ENCODE measurements at regions not wholly inside any gene's neighbourhood (a gene's known extent, or its start where the extent isn't known, plus 50 kb on each side); places are given as distances from the start of the nearest gene placed in this dataset.

DNA sequence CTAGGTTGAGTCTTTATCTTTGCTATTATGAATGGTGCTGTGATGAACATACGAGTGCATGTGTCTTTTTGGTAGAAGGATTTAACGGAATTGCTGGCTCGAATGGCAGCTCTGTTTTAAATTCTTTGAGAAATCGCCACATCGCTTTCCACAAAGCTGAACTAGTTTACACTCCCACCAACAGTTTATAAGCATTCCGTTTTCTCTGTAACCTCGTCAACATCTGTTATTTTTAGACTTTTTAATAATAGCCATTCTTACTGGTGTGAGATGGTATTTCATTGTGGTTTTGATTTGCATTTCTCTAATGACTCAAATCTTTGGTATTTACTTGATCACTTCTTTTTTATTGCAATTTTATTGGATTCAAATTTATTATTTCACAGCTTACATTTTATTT, 117.4 kb upstream of the HDGFL1 start:
- TF ChIP-seq, protein P1, sequence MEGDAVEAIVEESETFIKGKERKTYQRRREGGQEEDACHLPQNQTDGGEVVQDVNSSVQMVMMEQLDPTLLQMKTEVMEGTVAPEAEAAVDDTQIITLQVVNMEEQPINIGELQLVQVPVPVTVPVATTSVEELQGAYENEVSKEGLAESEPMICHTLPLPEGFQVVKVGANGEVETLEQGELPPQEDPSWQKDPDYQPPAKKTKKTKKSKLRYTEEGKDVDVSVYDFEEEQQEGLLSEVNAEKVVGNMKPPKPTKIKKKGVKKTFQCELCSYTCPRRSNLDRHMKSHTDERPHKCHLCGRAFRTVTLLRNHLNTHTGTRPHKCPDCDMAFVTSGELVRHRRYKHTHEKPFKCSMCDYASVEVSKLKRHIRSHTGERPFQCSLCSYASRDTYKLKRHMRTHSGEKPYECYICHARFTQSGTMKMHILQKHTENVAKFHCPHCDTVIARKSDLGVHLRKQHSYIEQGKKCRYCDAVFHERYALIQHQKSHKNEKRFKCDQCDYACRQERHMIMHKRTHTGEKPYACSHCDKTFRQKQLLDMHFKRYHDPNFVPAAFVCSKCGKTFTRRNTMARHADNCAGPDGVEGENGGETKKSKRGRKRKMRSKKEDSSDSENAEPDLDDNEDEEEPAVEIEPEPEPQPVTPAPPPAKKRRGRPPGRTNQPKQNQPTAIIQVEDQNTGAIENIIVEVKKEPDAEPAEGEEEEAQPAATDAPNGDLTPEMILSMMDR (IDR thresholded peaks at IDR 0.05) = no peak
- Mint-ChIP-seq H3K9me3 (ENCODE audit: unreplicated experiment) (no peaks in the 10 kb centered on the region), H3K36me3 (ENCODE audit: unreplicated experiment) (no peaks in the 10 kb centered on the region)

DNA sequence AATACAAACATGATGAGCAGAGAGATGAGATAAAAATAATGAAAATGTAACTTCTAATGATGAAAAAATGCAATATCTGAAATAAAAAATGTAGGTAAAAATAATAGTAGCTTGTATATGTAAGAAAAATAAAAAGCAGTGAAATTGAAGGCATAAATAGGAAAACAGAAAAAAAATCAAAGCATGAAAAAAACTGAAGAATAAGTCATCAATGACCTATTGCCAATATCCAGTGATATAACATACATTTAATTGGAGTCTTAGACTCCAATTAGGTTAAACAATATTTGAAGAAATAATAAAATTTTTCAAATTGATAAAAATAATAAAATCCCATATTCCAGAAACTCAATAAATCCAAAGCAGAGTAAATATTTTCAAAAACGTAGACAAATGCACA, 114.0 kb upstream of the HDGFL1 start:
- TF ChIP-seq, protein P1 (IDR thresholded peaks at IDR 0.05) = no peak
- peaks cover 3% of the 10 kb centered on the region for H3K4me1 Mint-ChIP-seq (ENCODE audit: unreplicated experiment)
- peaks cover 8% of the 10 kb centered on the region for H3K9me3 Mint-ChIP-seq (ENCODE audit: unreplicated experiment)
- DNase-seq (ENCODE audit: extremely low spot score, unreplicated experiment) = no peak
- H3K36me3 Mint-ChIP-seq (ENCODE audit: unreplicated experiment) = no peaks in the 10 kb centered on the region
- H3K27ac Mint-ChIP-seq (ENCODE audit: unreplicated experiment) = no peak overlapping the region
- no peaks in the 10 kb centered on the region for H3K27me3 Mint-ChIP-seq (ENCODE audit: unreplicated experiment)
- no peak overlapping the region for H3K4me3 Mint-ChIP-seq (ENCODE audit: unreplicated experiment)

More for the DNA sequence above, 117.4 kb upstream of the HDGFL1 start:
- Mint-ChIP-seq H3K27ac (ENCODE audit: unreplicated experiment) (no peak overlapping the region), H3K4me1 (ENCODE audit: unreplicated experiment) (peaks cover 26% of the 10 kb centered on the region), H3K4me3 (ENCODE audit: unreplicated experiment) (no peak overlapping the region), H3K27me3 (ENCODE audit: unreplicated experiment) (no peaks in the 10 kb centered on the region)
- no peak for DNase-seq (ENCODE audit: extremely low spot score, unreplicated experiment)

DNA sequence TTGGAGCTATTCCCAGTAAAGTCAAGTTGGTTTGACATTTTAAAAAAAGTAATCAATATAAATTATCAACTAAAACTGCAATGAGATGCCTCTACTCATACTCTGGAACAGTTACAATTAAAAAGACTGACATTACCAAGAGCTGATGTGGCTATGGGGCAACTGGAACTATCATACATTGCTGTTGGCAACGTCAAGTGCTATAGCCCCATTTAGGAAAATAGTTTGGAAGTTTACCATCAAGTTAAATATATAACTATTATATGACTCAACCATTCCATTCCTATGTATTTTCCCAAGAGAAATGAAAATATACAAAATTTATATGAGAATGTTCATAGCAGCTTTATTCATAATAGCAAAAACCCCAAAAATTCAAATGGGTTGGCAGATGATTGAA, 111.4 kb upstream of the HDGFL1 start:
- no peaks in the 10 kb centered on the region for H3K36me3 Mint-ChIP-seq (ENCODE audit: unreplicated experiment)
- peaks cover 8% of the 10 kb centered on the region for H3K9me3 Mint-ChIP-seq (ENCODE audit: unreplicated experiment)
- H3K27ac Mint-ChIP-seq (ENCODE audit: unreplicated experiment) = no peak overlapping the region
- H3K4me1 Mint-ChIP-seq (ENCODE audit: unreplicated experiment) = peaks cover 3% of the 10 kb centered on the region
- TF ChIP-seq, protein P1 (IDR thresholded peaks at IDR 0.05) = no peak
- H3K27me3 Mint-ChIP-seq (ENCODE audit: unreplicated experiment) = no peaks in the 10 kb centered on the region
- no peak overlapping the region for H3K4me3 Mint-ChIP-seq (ENCODE audit: unreplicated experiment)
- DNase-seq (ENCODE audit: extremely low spot score, unreplicated experiment) = no peak

DNA sequence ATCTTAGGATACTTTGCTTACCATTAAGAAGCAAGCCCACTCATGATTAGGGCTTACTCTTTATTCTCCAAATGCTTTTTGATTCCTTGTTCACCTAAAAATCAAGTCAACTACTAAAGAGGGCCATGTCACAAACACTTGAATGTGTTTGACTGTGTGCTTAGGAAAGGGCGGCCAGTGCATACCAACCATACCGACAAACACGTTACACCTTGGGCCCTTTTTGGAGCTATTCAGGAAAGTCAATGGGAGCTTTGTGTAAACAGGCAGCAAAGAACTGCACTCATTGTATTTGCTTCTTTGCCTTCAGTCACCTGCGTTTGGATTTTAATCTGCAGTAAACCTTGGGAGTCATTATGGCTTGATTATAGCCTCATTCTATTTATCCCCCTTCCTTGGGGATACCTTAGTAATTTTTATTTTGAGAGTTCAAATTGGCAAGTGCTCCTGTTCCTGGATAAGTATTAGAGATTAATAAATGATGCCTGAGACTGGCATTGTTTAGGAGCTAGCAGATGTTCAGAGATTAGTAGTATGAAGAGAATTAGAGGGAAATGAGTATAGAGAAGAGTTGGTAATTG, 102.6 kb upstream of the HDGFL1 start:
- H3K36me3 Mint-ChIP-seq (ENCODE audit: unreplicated experiment) = no peaks in the 10 kb centered on the region
- peaks cover 12% of the 10 kb centered on the region for H3K9me3 Mint-ChIP-seq (ENCODE audit: unreplicated experiment)
- H3K4me3 Mint-ChIP-seq (ENCODE audit: unreplicated experiment) = no peak overlapping the region
- TF ChIP-seq, protein P1 (IDR thresholded peaks at IDR 0.05) = no peak
- DNase-seq (ENCODE audit: extremely low spot score, unreplicated experiment) = no peak
- no peak overlapping the region for H3K27ac Mint-ChIP-seq (ENCODE audit: unreplicated experiment)
- peaks cover 39% of the 10 kb centered on the region for H3K4me1 Mint-ChIP-seq (ENCODE audit: unreplicated experiment)
- H3K27me3 Mint-ChIP-seq (ENCODE audit: unreplicated experiment) = no peaks in the 10 kb centered on the region

DNA sequence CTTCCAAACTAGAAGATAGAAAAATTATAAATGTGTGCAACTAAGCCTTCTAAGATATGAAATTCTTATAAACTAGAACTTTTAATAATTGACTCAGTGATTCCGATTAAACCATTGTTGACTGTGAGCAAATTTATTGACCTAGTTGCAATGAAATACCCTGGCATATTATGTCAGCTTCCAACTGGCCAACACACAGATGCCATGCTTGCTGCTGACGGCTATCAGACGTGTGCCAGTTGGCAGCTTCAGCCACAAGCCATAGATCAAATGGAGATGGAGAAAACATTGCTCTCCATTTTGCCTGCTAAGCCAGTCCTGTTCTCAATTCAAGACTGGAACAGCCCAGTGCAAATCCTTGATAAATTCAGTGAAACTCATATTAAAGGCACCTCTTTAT, 101.7 kb upstream of the HDGFL1 start:
- TF ChIP-seq, protein P1 (IDR thresholded peaks at IDR 0.05) = no peak
- no peak for DNase-seq (ENCODE audit: extremely low spot score, unreplicated experiment)
- no peaks in the 10 kb centered on the region for H3K36me3 Mint-ChIP-seq (ENCODE audit: unreplicated experiment)
- H3K4me3 Mint-ChIP-seq (ENCODE audit: unreplicated experiment) = no peak overlapping the region
- H3K27me3 Mint-ChIP-seq (ENCODE audit: unreplicated experiment) = no peaks in the 10 kb centered on the region
- H3K9me3 Mint-ChIP-seq (ENCODE audit: unreplicated experiment) = peaks cover 12% of the 10 kb centered on the region
- H3K27ac Mint-ChIP-seq (ENCODE audit: unreplicated experiment) = no peak overlapping the region
- H3K4me1 Mint-ChIP-seq (ENCODE audit: unreplicated experiment) = peaks cover 46% of the 10 kb centered on the region

All from osteocyte (in vitro differentiated cells).